Breast epithelium (tissue), 3 donors: ENCODE measurements at regions not wholly inside any gene's neighbourhood (a gene's known extent, or its start where the extent isn't known, plus 50 kb on each side); places are given as distances from the start of the nearest gene placed in this dataset.

Experiments used
- CTCF ChIP-seq, 3 donors: fragments of 450-650 bp; IDR thresholded peaks; one replicate each; pipeline ENCODE4 v1.5.1; 2016 to 2017; ENCODE audit warnings: antibody characterized with exemption in 3 of 3, mild to moderate bottlenecking in 3 of 3, moderate library complexity in 3 of 3
- POLR2AphosphoS5 ChIP-seq, 3 donors: sonication (generic); formaldehyde crosslinking; IDR thresholded peaks; one replicate each; pipeline ENCODE4 v1.6.1; 2017; ENCODE audit warnings: antibody characterized with exemption in 3 of 3

- TF ChIP-seq POLR2AphosphoS5 (IDR thresholded peaks at IDR 0.05) (no peak), CTCF (IDR thresholded peaks at IDR 0.05) (no peak)
Observed at GRCh38 chr3:117518364-117518763, 808.8 kb downstream of the TUSC7 start.
